MM.1S (cell line): ENCODE measurements at regions not wholly inside any gene's neighbourhood (a gene's known extent, or its start where the extent isn't known, plus 50 kb on each side); places are given as distances from the start of the nearest gene placed in this dataset.

Source experiments
- DNase-seq: peaks from one replicate; pipeline ENCODE4 v3.0.0-alpha.2; 2015
- H2AFZ ChIP-seq: fragments of 300-600 bp; sonication (generic); 2 replicates; pipeline ENCODE4 v1.6.0; 2016; ENCODE audit warnings: antibody characterized with exemption, low read length
- H3F3A ChIP-seq: fragments of 300-600 bp; sonication (generic); 2 replicates; pipeline ENCODE4 v1.6.1; 2016; ENCODE audit warnings: mild to moderate bottlenecking, antibody characterized with exemption, low read length, moderate library complexity, mixed read lengths; ENCODE audit not compliant: insufficient read depth
- H3K27ac ChIP-seq: fragments of 300-600 bp; sonication (generic); 2 replicates; pipeline ENCODE4 v1.5.1; 2016; ENCODE audit warnings: mild to moderate bottlenecking, low read length
- H3K27me3 ChIP-seq: fragments of 300-600 bp; sonication (generic); replicated peaks from 2 replicates; pipeline ENCODE4 v1.6.0; 2016; ENCODE audit warnings: low read length; ENCODE audit not compliant: insufficient read depth
- H3K36me3 ChIP-seq: fragments of 300-600 bp; sonication (generic); replicated peaks from 2 replicates; pipeline ENCODE4 v1.6.1; 2016; ENCODE audit warnings: mild to moderate bottlenecking, low read length, mixed read lengths; ENCODE audit not compliant: insufficient read depth
- H3K4me1 ChIP-seq: fragments of 300-600 bp; sonication (generic); 2 replicates; pipeline ENCODE4 v1.6.1; 2016; ENCODE audit warnings: low read length, mixed read lengths
- H3K4me2 ChIP-seq: fragments of 300-600 bp; sonication (generic); 2 replicates; pipeline ENCODE4 v1.6.0; 2016; ENCODE audit warnings: low read depth, low read length
- H3K4me3 ChIP-seq: fragments of 300-600 bp; sonication (generic); 2 replicates; pipeline ENCODE4 v1.5.1; 2016; ENCODE audit warnings: low read length, mixed read lengths
- H3K79me2 ChIP-seq: fragments of 300-600 bp; sonication (generic); 2 replicates; pipeline ENCODE4 v1.6.1; 2016; ENCODE audit warnings: mixed run types, low read length, mixed read lengths
- H3K9ac ChIP-seq: fragments of 300-600 bp; sonication (generic); 2 replicates; pipeline ENCODE4 v1.6.1; 2016; ENCODE audit warnings: low read length, mixed read lengths
- H3K9me2 ChIP-seq: fragments of 300-600 bp; sonication (generic); replicated peaks from 2 replicates; pipeline ENCODE4 v1.6.1; 2016; ENCODE audit warnings: mild to moderate bottlenecking, low read length, mixed read lengths; ENCODE audit not compliant: insufficient read depth
- H3K9me3 ChIP-seq: fragments of 300-600 bp; sonication (generic); replicated peaks from 2 replicates; pipeline ENCODE4 v1.6.1; 2016; ENCODE audit warnings: mild to moderate bottlenecking, low read length, mixed read lengths; ENCODE audit not compliant: insufficient read depth
- H4K20me1 ChIP-seq: fragments of 300-600 bp; sonication (generic); 2 replicates; pipeline ENCODE4 v1.6.1; 2016; ENCODE audit warnings: mild to moderate bottlenecking, low read length, moderate library complexity, mixed read lengths; ENCODE audit not compliant: insufficient read depth
- CTCF ChIP-seq: fragments of 300-600 bp; sonication (generic); IDR thresholded peaks from 2 replicates; pipeline ENCODE4 v1.5.1; 2016; ENCODE audit warnings: antibody characterized with exemption, low read length, mixed read lengths
- EZH2 ChIP-seq: fragments of 300-600 bp; sonication (generic); optimal IDR thresholded peaks from 2 replicates; pipeline ENCODE3; 2017; ENCODE audit warnings: low read depth, mild to moderate bottlenecking, antibody characterized with exemption, low read length, mixed read lengths
- EZH2phosphoT487 ChIP-seq: fragments of 300-600 bp; sonication (generic); IDR thresholded peaks from 2 replicates; pipeline ENCODE4 v1.6.1; 2018; ENCODE audit warnings: antibody characterized with exemption, low read length

DNA sequence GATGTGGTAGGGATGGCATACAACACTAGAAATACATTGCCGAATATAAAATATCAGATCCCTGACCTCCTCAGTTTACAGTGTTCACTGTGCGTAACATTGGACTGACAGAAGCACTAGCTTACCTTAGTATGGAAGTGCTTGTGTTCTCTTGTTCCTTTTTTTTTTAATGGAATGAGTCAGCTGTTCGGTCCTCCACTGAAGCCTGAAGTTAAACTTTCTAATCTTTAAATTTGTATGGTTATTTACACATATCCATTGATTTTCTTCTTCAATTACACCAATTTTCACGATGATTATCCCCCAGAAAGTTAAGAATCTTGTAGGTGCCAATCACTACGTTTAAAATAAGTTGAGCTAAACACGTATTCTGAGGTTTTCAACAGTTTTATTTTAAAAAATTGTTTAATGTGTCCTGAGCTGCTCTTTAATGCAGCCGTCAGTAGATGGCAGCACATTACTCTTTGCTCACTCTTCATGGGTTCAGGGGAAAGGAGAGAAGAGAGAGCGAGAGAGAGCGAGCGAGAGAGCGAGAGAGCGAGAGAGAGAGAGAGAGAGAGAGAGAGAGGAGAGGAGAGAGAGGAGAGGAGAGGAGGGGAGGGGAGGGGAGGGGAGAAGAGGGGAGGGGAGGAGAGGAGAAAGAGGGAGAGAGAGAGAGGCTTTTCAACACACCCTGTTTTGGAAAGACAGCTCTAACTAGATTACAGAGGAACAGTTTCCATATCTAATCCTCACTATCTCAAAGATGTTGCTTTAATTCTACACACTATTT is 134.7 kb upstream of the SCAF11 start:
- no peaks in the 10 kb centered on the region for H3K27me3 ChIP-seq
- no peak overlapping the region for H3K27ac ChIP-seq
- TF ChIP-seq CTCF (peak; percentile 65), EZH2 (no peak), EZH2phosphoT487 (no peak)
- H3K4me1 ChIP-seq = no peaks in the 10 kb centered on the region
- H3K4me3 ChIP-seq = no peak overlapping the region
- H3K36me3 ChIP-seq = no peaks in the 10 kb centered on the region
- no peak overlapping the region; the same call in 1 of the 2 replicates for H3K9ac ChIP-seq
- peak; percentile 79 for DNase-seq
- H2AFZ ChIP-seq = peak overlapping the region; percentile 57
- H3K9me2 ChIP-seq = no peaks in the 10 kb centered on the region
- H3F3A ChIP-seq = no peaks in the 10 kb centered on the region
- peak overlapping the region; percentile 65 for H3K4me2 ChIP-seq
- no peaks in the 10 kb centered on the region for H3K9me3 ChIP-seq
- H3K79me2 ChIP-seq = no peaks in the 10 kb centered on the region
- no peaks in the 10 kb centered on the region for H4K20me1 ChIP-seq

DNA sequence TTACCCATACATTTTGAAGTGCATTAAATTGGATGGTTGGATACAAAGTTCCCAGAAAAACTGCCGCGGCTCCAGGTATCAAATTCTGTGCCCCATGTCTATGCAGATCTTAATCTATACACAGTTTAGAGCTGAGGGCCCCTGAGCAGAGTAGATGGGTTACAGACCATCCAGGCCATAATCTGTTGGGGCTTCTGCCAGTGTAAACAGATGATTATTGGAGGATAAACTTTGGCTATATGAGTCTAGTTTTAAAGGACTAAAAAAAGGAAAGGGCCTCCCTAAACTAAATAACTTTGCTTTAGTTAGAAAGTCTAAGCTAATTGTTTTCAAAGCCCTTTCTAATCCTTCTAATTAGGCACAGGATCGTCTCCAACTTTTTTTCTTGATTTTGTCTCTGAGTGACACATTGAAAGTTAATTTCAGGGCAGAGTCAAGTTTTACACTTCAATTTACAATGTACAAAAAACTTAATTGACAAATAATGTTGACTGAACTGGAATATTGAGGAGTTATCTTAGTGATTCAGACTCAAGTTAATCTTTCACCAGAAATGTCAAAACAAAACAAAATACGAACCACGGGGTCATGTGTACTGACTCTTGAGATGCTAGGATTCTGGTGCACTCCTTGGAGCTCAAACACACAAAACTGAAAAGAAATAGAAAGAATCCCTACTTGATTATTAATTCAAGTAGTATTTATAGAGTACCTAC is 133.9 kb upstream of the SCAF11 start:
- Histone ChIP-seq H4K20me1 (no peaks in the 10 kb centered on the region), H3K4me2 (no peak overlapping the region), H3K27me3 (no peaks in the 10 kb centered on the region), H2AFZ (no peak overlapping the region), H3K4me3 (no peak overlapping the region), H3K27ac (no peak overlapping the region), H3K9ac (no peak overlapping the region), H3K4me1 (no peaks in the 10 kb centered on the region), H3K9me3 (no peaks in the 10 kb centered on the region), H3K79me2 (no peaks in the 10 kb centered on the region), H3K9me2 (no peaks in the 10 kb centered on the region), H3F3A (no peaks in the 10 kb centered on the region), H3K36me3 (no peaks in the 10 kb centered on the region)
- TF ChIP-seq EZH2 = no peak
- TF ChIP-seq CTCF = no peak
- no peak for TF ChIP-seq EZH2phosphoT487
- no peak for DNase-seq

DNA sequence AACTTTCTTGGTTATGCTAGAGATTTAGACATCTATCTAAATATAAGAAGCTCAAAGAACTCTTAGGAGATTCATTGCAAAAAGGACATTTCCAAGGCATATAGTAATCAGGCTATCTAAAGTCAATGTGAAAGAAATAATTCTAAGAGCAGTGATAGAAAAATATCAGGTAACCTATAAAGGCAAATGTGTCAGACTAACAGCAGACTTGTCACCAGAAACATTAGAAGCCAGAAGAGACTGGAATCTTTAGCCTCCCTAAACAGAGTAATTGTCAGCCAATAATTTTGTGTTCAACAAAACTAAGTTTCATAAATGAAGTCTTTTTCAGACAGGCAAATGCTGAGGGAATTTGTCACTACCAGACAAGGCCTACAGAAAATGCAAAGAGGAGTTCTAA is 122.0 kb upstream of the SCAF11 start:
- no peak overlapping the region for H3K4me3 ChIP-seq
- DNase-seq = no peak
- no peaks in the 10 kb centered on the region for H3K36me3 ChIP-seq
- no peaks in the 10 kb centered on the region for H3K9me3 ChIP-seq
- no peak overlapping the region for H3K27ac ChIP-seq
- no peaks in the 10 kb centered on the region for H3K79me2 ChIP-seq
- H2AFZ ChIP-seq = no peak overlapping the region
- no peaks in the 10 kb centered on the region for H4K20me1 ChIP-seq
- no peak overlapping the region for H3K9ac ChIP-seq
- TF ChIP-seq CTCF (no peak), EZH2 (no peak), EZH2phosphoT487 (no peak)
- H3K9me2 ChIP-seq = no peaks in the 10 kb centered on the region
- no peak overlapping the region for H3K4me2 ChIP-seq
- peaks cover 39% of the 10 kb centered on the region for H3K4me1 ChIP-seq
- peaks cover 17% of the 10 kb centered on the region for H3F3A ChIP-seq
- no peaks in the 10 kb centered on the region for H3K27me3 ChIP-seq
